GM12891 (cell line): ENCODE measurements at regions not wholly inside any gene's neighbourhood (a gene's known extent, or its start where the extent isn't known, plus 50 kb on each side); places are given as distances from the start of the nearest gene placed in this dataset.

Experiments used
- POLR2A ChIP-seq: IDR thresholded peaks from 2 replicates; pipeline ENCODE4 v1.6.1; 2011; ENCODE audit warnings: low read depth, low read length, control low read depth
- POLR2AphosphoS5 ChIP-seq: IDR thresholded peaks from 2 replicates; pipeline ENCODE4 v1.6.1; 2011; ENCODE audit warnings: low read depth, low read length, control low read depth

DNA sequence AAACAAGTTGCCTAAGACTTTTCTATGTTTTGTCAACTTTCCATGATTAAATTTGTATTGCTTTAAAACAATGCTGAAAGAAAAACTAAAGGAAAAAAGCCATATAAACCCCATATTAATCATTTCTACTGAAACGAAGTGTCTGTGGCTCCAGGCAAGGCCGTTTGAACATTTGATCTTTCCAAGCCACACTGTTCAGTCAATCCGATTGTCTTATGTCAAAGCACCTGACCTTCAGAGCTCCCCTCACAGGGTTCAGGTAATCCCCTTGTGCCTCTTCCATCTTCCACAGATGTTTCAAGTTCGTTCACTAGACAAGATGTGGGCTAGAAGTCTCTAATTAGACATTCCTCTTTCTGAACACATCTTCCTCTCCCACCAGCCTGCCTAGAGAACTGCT lies 177.1 kb upstream of the NUDT10 start:
- no peak for TF ChIP-seq POLR2AphosphoS5
- no peak for TF ChIP-seq POLR2A
